ENCODE measurements at regions not wholly inside any gene's neighbourhood (a gene's known extent, or its start where the extent isn't known, plus 50 kb on each side); places are given as distances from the start of the nearest gene placed in this dataset.

DNA sequence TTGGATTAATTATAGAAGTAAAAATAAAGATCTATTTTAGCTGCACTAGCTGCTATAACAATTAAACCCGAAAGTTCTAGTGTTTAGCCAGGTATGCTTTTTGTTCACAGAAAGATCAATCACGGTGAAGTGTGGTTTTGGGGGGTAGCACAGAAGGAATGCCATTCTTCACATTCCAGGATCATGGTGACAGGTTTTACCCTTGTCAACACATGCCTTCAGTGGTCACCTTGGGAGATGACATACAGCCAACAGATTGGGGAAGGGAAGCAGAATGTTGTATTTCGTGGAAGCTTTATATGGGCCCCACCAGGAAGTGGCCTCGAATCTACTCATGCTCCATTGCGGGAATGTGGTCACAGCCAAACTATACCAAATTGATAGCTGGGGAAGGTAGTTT is 753.6 kb downstream of the RAPGEF2 start:
- intact Hi-C loops (cut with micrococcal nuclease): no loop called here
- no TSS peak for BruUV-seq (replicated peaks)
- RAD21 ChIA-PET (ENCODE audit: low non-redundant PET in 1 of 2, low total read pairs in 2 of 2, uncharacterized antibody in 2 of 2, unreplicated experiment in 2 of 2): no interaction called here
- no peak overlapping the region for H3K27ac ChIP-seq (ENCODE audit: low read depth, low read length)
- no peaks in the 10 kb centered on the region for H4K20me1 ChIP-seq (ENCODE audit: insufficient read depth)
- no peak overlapping the region for H3K4me2 ChIP-seq (ENCODE audit: low read length)
- no peak overlapping the region for H3K4me3 ChIP-seq (replicated peaks in 1 of 2; ENCODE audit: low read depth in 1 of 2, low read length in 2 of 2)
- H3K9me3 ChIP-seq (ENCODE audit: control insufficient read depth in 1 of 2, insufficient read depth in 1 of 2, low read depth in 1 of 2, low read length in 2 of 2): no peaks in the 10 kb centered on the region
- H3K27me3 ChIP-seq (ENCODE audit: insufficient read depth, low read length): no peaks in the 10 kb centered on the region
- no peaks in the 10 kb centered on the region for H3K9me2 ChIP-seq (ENCODE audit: insufficient read depth)
- H3K9ac ChIP-seq (ENCODE audit: low read length): no peak overlapping the region
- H3K79me2 ChIP-seq (ENCODE audit: insufficient read depth, low read length): no peaks in the 10 kb centered on the region
- TF ChIP-seq CBX3 (IDR thresholded peaks at IDR 0.05; ENCODE audit: low read depth) (no peak), RAD21 (IDR thresholded peaks at IDR 0.05; ENCODE audit: low read depth) (no peak), JUND (IDR thresholded peaks at IDR 0.05) (no peak), SP1 (IDR thresholded peaks at IDR 0.05; ENCODE audit: low read depth) (no peak), FOSL1 (IDR thresholded peaks at IDR 0.05; ENCODE audit: low read depth) (no peak), POLR2AphosphoS5 (IDR thresholded peaks at IDR 0.05; ENCODE audit: low read depth, low read length) (no peak), SIN3A (IDR thresholded peaks at IDR 0.05; ENCODE audit: low read depth) (no peak), SRF (IDR thresholded peaks at IDR 0.05; ENCODE audit: low read depth) (no peak)
- TF ChIP-seq, protein P1, sequence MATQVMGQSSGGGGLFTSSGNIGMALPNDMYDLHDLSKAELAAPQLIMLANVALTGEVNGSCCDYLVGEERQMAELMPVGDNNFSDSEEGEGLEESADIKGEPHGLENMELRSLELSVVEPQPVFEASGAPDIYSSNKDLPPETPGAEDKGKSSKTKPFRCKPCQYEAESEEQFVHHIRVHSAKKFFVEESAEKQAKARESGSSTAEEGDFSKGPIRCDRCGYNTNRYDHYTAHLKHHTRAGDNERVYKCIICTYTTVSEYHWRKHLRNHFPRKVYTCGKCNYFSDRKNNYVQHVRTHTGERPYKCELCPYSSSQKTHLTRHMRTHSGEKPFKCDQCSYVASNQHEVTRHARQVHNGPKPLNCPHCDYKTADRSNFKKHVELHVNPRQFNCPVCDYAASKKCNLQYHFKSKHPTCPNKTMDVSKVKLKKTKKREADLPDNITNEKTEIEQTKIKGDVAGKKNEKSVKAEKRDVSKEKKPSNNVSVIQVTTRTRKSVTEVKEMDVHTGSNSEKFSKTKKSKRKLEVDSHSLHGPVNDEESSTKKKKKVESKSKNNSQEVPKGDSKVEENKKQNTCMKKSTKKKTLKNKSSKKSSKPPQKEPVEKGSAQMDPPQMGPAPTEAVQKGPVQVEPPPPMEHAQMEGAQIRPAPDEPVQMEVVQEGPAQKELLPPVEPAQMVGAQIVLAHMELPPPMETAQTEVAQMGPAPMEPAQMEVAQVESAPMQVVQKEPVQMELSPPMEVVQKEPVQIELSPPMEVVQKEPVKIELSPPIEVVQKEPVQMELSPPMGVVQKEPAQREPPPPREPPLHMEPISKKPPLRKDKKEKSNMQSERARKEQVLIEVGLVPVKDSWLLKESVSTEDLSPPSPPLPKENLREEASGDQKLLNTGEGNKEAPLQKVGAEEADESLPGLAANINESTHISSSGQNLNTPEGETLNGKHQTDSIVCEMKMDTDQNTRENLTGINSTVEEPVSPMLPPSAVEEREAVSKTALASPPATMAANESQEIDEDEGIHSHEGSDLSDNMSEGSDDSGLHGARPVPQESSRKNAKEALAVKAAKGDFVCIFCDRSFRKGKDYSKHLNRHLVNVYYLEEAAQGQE (IDR thresholded peaks at IDR 0.05; ENCODE audit: low read depth): no peak
- TF ChIP-seq, protein P2, sequence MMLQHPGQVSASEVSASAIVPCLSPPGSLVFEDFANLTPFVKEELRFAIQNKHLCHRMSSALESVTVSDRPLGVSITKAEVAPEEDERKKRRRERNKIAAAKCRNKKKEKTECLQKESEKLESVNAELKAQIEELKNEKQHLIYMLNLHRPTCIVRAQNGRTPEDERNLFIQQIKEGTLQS (IDR thresholded peaks at IDR 0.05): no peak
- TF ChIP-seq, protein P3, sequence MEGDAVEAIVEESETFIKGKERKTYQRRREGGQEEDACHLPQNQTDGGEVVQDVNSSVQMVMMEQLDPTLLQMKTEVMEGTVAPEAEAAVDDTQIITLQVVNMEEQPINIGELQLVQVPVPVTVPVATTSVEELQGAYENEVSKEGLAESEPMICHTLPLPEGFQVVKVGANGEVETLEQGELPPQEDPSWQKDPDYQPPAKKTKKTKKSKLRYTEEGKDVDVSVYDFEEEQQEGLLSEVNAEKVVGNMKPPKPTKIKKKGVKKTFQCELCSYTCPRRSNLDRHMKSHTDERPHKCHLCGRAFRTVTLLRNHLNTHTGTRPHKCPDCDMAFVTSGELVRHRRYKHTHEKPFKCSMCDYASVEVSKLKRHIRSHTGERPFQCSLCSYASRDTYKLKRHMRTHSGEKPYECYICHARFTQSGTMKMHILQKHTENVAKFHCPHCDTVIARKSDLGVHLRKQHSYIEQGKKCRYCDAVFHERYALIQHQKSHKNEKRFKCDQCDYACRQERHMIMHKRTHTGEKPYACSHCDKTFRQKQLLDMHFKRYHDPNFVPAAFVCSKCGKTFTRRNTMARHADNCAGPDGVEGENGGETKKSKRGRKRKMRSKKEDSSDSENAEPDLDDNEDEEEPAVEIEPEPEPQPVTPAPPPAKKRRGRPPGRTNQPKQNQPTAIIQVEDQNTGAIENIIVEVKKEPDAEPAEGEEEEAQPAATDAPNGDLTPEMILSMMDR (IDR thresholded peaks at IDR 0.05 in 2 of 3, conservative IDR thresholded peaks at IDR 0.05 in 1 of 3; ENCODE audit: borderline replicate concordance in 1 of 3, insufficient read depth in 1 of 3, low read depth in 2 of 3, low read length in 2 of 3): no peak
- ATAC-seq: no peak
- no peaks in the 10 kb centered on the region for H3K4me1 ChIP-seq (ENCODE audit: control insufficient read depth in 1 of 2, insufficient read depth in 2 of 2, low read length in 2 of 2)
- CTCF ChIA-PET: no interaction called here
- H3K36me3 ChIP-seq (ENCODE audit: control insufficient read depth in 1 of 2, insufficient read depth in 2 of 2, low read length in 2 of 2): no peaks in the 10 kb centered on the region
- POLR2A ChIA-PET: no interaction called here
- DNase-seq (ENCODE audit: low read depth, low spot score): no peak
- no peak overlapping the region for H2AFZ ChIP-seq (ENCODE audit: low read depth, low read length, poor library complexity, severe bottlenecking)

Data from HCT116 (cell line).